ENCODE measurements at regions not wholly inside any gene's neighbourhood (a gene's known extent, or its start where the extent isn't known, plus 50 kb on each side); places are given as distances from the start of the nearest gene placed in this dataset.

DNA sequence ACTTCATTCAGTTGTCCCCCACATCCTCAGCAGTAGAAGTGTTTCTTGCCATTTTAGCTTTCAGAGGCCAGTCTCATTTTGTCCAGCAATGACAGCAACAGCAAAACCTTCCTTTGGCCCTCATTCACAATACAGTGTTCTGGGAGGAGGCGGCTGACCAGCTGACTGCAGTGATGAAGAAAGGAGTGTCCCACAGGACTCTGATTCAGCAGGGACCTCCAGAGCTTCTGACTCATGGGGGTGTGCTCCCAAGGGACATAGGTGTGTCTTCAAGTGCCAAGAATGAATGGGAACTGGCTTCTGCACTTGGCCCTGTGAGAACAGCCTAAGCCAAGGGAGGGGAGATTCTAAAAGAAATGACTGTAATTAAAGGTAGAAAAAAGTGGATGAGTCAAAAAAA lies 147.0 kb upstream of the PELI1 start:
- Histone ChIP-seq H3K27ac (ENCODE audit: low read depth, low read length) (no peak overlapping the region), H3K4me1 (ENCODE audit: control insufficient read depth in 1 of 2, insufficient read depth in 2 of 2, low read length in 2 of 2) (no peaks in the 10 kb centered on the region), H3K9me3 (ENCODE audit: control insufficient read depth in 1 of 2, low read length in 2 of 2) (no peaks in the 10 kb centered on the region), H3K36me3 (ENCODE audit: control insufficient read depth in 1 of 2, insufficient read depth in 2 of 2, low read length in 2 of 2) (no peaks in the 10 kb centered on the region), H3K4me3 (ENCODE audit: low read depth in 1 of 2, low read length in 2 of 2) (no peak overlapping the region), H3K9ac (ENCODE audit: low read depth in 1 of 2, low read length in 2 of 2) (no peak overlapping the region), H3K27me3 (ENCODE audit: control insufficient read depth in 1 of 2, insufficient read depth in 2 of 2, low read length in 2 of 2) (no peaks in the 10 kb centered on the region)

- Histone ChIP-seq H3K4me1 (ENCODE audit: control insufficient read depth in 1 of 2, insufficient read depth in 2 of 2, low read length in 2 of 2) (no peaks in the 10 kb centered on the region), H3K36me3 (ENCODE audit: control insufficient read depth in 1 of 2, insufficient read depth in 2 of 2, low read length in 2 of 2) (no peaks in the 10 kb centered on the region), H3K9ac (ENCODE audit: low read depth in 1 of 2, low read length in 2 of 2) (no peak overlapping the region), H3K27me3 (ENCODE audit: control insufficient read depth in 1 of 2, insufficient read depth in 2 of 2, low read length in 2 of 2) (no peaks in the 10 kb centered on the region), H3K9me3 (ENCODE audit: control insufficient read depth in 1 of 2, low read length in 2 of 2) (no peaks in the 10 kb centered on the region), H3K27ac (ENCODE audit: low read depth, low read length) (no peak overlapping the region), H3K4me3 (ENCODE audit: low read depth in 1 of 2, low read length in 2 of 2) (no peak overlapping the region)
Observed at GRCh38 chr2:64295326-64296139, 151.3 kb upstream of the PELI1 start.

- Histone ChIP-seq H3K4me3 (ENCODE audit: low read depth in 1 of 2, low read length in 2 of 2) (no peak overlapping the region), H3K9me3 (ENCODE audit: control insufficient read depth in 1 of 2, low read length in 2 of 2) (no peaks in the 10 kb centered on the region), H3K4me1 (ENCODE audit: control insufficient read depth in 1 of 2, insufficient read depth in 2 of 2, low read length in 2 of 2) (no peaks in the 10 kb centered on the region), H3K27me3 (ENCODE audit: control insufficient read depth in 1 of 2, insufficient read depth in 2 of 2, low read length in 2 of 2) (no peaks in the 10 kb centered on the region), H3K36me3 (ENCODE audit: control insufficient read depth in 1 of 2, insufficient read depth in 2 of 2, low read length in 2 of 2) (no peaks in the 10 kb centered on the region), H3K9ac (ENCODE audit: low read depth in 1 of 2, low read length in 2 of 2) (no peak overlapping the region), H3K27ac (ENCODE audit: low read depth, low read length) (no peak overlapping the region)
Observed at GRCh38 chr2:64296140-64296480, 151.9 kb upstream of the PELI1 start.

DNA sequence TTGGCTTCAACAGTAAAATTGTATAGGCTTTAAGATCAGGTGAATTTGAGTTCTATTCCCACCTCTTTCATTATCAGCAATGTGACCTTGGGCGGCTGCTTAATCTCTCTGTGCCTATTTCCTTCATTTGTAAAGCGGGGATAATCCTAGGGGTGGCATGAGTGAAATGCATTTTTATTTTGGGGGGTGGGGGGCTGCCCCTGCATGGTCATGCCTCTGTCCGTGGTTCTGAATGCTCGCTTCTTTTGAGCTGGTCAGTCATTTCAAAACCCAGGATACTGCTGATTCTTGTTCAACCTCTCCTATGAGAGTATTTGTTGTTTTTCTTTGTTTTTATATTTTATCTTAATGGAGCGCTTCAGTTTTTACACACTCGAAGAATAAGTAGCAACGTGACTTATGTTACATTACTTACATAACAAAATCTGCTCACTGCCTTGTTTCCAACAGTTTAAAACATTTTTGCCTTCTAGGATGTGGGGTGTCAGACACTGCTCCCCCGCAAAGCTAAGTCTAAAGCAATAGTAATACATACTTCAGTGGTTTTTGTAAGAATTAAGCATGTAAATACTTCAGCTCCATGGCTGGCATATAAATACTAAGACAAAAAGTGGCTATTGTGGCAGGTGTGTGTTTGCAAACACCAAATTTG lies 152.6 kb upstream of the PELI1 start:
- H3K9ac ChIP-seq (ENCODE audit: low read depth in 1 of 2, low read length in 2 of 2), result no peak overlapping the region
- H3K36me3 ChIP-seq (ENCODE audit: control insufficient read depth in 1 of 2, insufficient read depth in 2 of 2, low read length in 2 of 2), result no peaks in the 10 kb centered on the region
- H3K4me3 ChIP-seq (ENCODE audit: low read depth in 1 of 2, low read length in 2 of 2), result no peak overlapping the region
- H3K27ac ChIP-seq (ENCODE audit: low read depth, low read length), result no peak overlapping the region
- no peaks in the 10 kb centered on the region for H3K4me1 ChIP-seq (ENCODE audit: control insufficient read depth in 1 of 2, insufficient read depth in 2 of 2, low read length in 2 of 2)
- no peaks in the 10 kb centered on the region for H3K9me3 ChIP-seq (ENCODE audit: control insufficient read depth in 1 of 2, low read length in 2 of 2)
- H3K27me3 ChIP-seq (ENCODE audit: control insufficient read depth in 1 of 2, insufficient read depth in 2 of 2, low read length in 2 of 2), result no peaks in the 10 kb centered on the region

DNA sequence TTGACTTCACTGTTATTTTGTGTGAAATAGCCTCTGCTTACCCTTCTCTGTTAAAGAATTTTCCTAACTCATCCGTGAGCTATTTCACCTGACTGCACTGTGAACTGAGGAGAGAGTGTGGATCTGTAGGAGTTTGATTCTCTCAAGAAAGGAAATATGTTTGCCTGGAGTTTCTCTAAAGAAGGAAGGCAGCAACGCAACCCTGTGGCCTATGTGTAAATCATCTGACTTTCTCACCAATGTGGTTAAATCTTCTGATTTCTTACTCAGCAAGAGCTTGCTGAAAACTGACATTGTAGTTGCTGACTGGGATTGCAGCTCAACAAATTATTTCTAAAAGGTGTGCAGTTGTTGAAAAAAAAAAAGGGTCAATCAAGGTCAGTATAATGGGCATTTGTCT lies 153.9 kb upstream of the PELI1 start:
- Histone ChIP-seq H3K9me3 (ENCODE audit: control insufficient read depth in 1 of 2, low read length in 2 of 2) (no peaks in the 10 kb centered on the region), H3K27ac (ENCODE audit: low read depth, low read length) (no peak overlapping the region), H3K9ac (ENCODE audit: low read depth in 1 of 2, low read length in 2 of 2) (no peak overlapping the region)

GRCh38 chr2:64300066-64300465 lies 153.9 kb upstream of the LGALSL start:
- no peak overlapping the region for H3K4me3 ChIP-seq (ENCODE audit: low read depth in 1 of 2, low read length in 2 of 2)
- H3K27ac ChIP-seq (ENCODE audit: low read depth, low read length), result no peak overlapping the region
- no peaks in the 10 kb centered on the region for H3K9me3 ChIP-seq (ENCODE audit: control insufficient read depth in 1 of 2, low read length in 2 of 2)
- H3K9ac ChIP-seq (ENCODE audit: low read depth in 1 of 2, low read length in 2 of 2), result no peak overlapping the region
- H3K36me3 ChIP-seq (ENCODE audit: control insufficient read depth in 1 of 2, insufficient read depth in 2 of 2, low read length in 2 of 2), result no peaks in the 10 kb centered on the region
- H3K4me1 ChIP-seq (ENCODE audit: control insufficient read depth in 1 of 2, insufficient read depth in 2 of 2, low read length in 2 of 2), result no peaks in the 10 kb centered on the region
- no peaks in the 10 kb centered on the region for H3K27me3 ChIP-seq (ENCODE audit: control insufficient read depth in 1 of 2, insufficient read depth in 2 of 2, low read length in 2 of 2)

More for the DNA sequence above, 153.9 kb upstream of the PELI1 start:
- Histone ChIP-seq H3K27me3 (ENCODE audit: control insufficient read depth in 1 of 2, insufficient read depth in 2 of 2, low read length in 2 of 2) (no peaks in the 10 kb centered on the region), H3K4me1 (ENCODE audit: control insufficient read depth in 1 of 2, insufficient read depth in 2 of 2, low read length in 2 of 2) (no peaks in the 10 kb centered on the region), H3K4me3 (ENCODE audit: low read depth in 1 of 2, low read length in 2 of 2) (no peak overlapping the region), H3K36me3 (ENCODE audit: control insufficient read depth in 1 of 2, insufficient read depth in 2 of 2, low read length in 2 of 2) (no peaks in the 10 kb centered on the region)

DNA sequence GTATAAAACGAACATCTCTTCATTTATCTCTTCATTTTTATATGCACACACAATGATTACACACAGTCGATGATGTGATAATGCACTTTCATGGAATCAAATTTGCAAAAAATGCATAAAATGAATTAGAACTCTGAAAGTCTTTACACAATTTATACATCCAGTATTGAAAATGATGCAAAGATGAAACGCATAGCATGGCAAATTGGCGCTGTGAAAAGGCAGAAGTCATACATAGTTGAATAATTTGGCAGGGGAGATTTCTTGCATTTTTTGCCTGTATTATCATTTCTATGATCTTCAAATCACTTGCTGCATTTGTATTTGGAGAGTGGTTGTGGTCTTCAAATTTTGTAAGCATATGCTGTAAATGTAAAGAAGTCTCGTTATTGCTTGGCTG lies 150.7 kb upstream of the LGALSL start:
- no peak overlapping the region for H3K4me3 ChIP-seq (ENCODE audit: low read depth in 1 of 2, low read length in 2 of 2)
- H3K4me1 ChIP-seq (ENCODE audit: control insufficient read depth in 1 of 2, insufficient read depth in 2 of 2, low read length in 2 of 2), result no peaks in the 10 kb centered on the region
- no peak overlapping the region for H3K27ac ChIP-seq (ENCODE audit: low read depth, low read length)
- no peak overlapping the region for H3K9ac ChIP-seq (ENCODE audit: low read depth in 1 of 2, low read length in 2 of 2)
- H3K9me3 ChIP-seq (ENCODE audit: control insufficient read depth in 1 of 2, low read length in 2 of 2), result no peaks in the 10 kb centered on the region
- no peaks in the 10 kb centered on the region for H3K27me3 ChIP-seq (ENCODE audit: control insufficient read depth in 1 of 2, insufficient read depth in 2 of 2, low read length in 2 of 2)
- H3K36me3 ChIP-seq (ENCODE audit: control insufficient read depth in 1 of 2, insufficient read depth in 2 of 2, low read length in 2 of 2), result no peaks in the 10 kb centered on the region

DNA sequence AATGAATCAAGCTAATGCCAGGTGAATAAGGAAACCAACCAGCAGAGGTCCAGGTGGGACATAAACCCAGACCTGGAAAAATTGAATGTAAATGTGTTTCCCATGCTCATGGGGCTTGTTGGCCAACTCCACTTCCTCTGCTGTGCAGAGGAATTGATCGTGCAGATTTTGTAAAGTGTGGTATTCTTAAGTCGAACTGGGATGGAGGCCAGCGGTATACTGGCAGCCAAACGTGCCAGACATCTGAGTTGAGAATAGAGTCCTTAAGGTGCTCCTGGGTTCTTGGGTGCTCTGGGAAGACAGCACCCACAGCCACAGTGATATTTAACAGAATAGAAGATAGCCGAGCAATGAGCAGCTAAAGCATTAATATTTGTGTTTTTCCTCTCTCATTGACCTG lies 146.5 kb upstream of the LGALSL start:
- Histone ChIP-seq H3K4me3 (ENCODE audit: low read depth in 1 of 2, low read length in 2 of 2) (no peak overlapping the region), H3K9me3 (ENCODE audit: control insufficient read depth in 1 of 2, low read length in 2 of 2) (no peaks in the 10 kb centered on the region), H3K36me3 (ENCODE audit: control insufficient read depth in 1 of 2, insufficient read depth in 2 of 2, low read length in 2 of 2) (no peaks in the 10 kb centered on the region), H3K27me3 (ENCODE audit: control insufficient read depth in 1 of 2, insufficient read depth in 2 of 2, low read length in 2 of 2) (no peaks in the 10 kb centered on the region), H3K4me1 (ENCODE audit: control insufficient read depth in 1 of 2, insufficient read depth in 2 of 2, low read length in 2 of 2) (peaks cover 4 to 7% of the 10 kb centered on the region in 2 donors), H3K9ac (ENCODE audit: low read depth in 1 of 2, low read length in 2 of 2) (no peak overlapping the region), H3K27ac (ENCODE audit: low read depth, low read length) (no peak overlapping the region)

GRCh38 chr2:64311191-64311910 lies 142.6 kb upstream of the LGALSL start:
- H3K27me3 ChIP-seq (ENCODE audit: control insufficient read depth in 1 of 2, insufficient read depth in 2 of 2, low read length in 2 of 2), result no peaks in the 10 kb centered on the region
- H3K27ac ChIP-seq (ENCODE audit: low read depth, low read length), result no peak overlapping the region
- no peak overlapping the region for H3K4me3 ChIP-seq (ENCODE audit: low read depth in 1 of 2, low read length in 2 of 2)
- no peaks in the 10 kb centered on the region for H3K9me3 ChIP-seq (ENCODE audit: control insufficient read depth in 1 of 2, low read length in 2 of 2)
- no peak overlapping the region for H3K9ac ChIP-seq (ENCODE audit: low read depth in 1 of 2, low read length in 2 of 2)
- H3K36me3 ChIP-seq (ENCODE audit: control insufficient read depth in 1 of 2, insufficient read depth in 2 of 2, low read length in 2 of 2), result no peaks in the 10 kb centered on the region
- peaks cover 4 to 11% of the 10 kb centered on the region in 2 donors for H3K4me1 ChIP-seq (ENCODE audit: control insufficient read depth in 1 of 2, insufficient read depth in 2 of 2, low read length in 2 of 2)

DNA sequence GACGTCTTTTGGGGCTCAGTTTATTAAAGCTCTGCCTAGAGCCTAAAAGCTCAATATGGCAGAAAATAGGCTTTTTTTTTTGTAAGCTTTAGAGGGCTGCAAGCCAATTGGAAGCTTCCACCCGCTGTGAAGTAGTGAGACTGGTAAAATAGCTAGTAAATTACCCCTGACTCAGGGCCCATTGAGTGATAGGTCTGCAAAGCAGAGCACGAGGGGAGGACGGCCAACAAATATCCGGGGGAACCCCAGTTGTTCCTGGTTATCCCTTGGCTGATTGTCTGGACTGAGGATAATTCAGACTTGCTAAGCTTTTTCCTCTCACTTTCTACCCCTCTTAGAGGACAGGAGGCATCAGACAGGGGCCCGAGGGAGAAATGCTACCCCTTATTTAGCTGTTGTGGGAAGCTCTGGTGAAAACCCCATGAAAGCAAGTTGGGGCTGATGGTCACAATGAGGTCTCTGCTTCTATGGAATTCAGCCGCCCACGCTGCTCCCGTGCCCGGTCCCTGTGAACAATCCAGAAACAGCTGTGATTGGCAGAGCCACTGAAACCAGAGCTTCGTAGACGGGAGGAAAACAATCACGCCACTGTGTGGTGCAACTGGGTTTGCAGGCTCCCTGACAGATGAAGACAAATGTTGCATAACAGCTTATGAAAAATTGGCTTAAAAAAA lies 141.9 kb upstream of the LGALSL start:
- peaks cover 4 to 11% of the 10 kb centered on the region in 2 donors for H3K4me1 ChIP-seq (ENCODE audit: control insufficient read depth in 1 of 2, insufficient read depth in 2 of 2, low read length in 2 of 2)
- H3K9me3 ChIP-seq (ENCODE audit: control insufficient read depth in 1 of 2, low read length in 2 of 2), result no peaks in the 10 kb centered on the region
- no peak overlapping the region for H3K9ac ChIP-seq (ENCODE audit: low read depth in 1 of 2, low read length in 2 of 2)
- H3K27ac ChIP-seq (ENCODE audit: low read depth, low read length), result no peak overlapping the region
- peak overlapping the region; percentile 23 to 40 for H3K4me3 ChIP-seq (ENCODE audit: low read depth in 1 of 2, low read length in 2 of 2)
- no peaks in the 10 kb centered on the region for H3K36me3 ChIP-seq (ENCODE audit: control insufficient read depth in 1 of 2, insufficient read depth in 2 of 2, low read length in 2 of 2)
- no peaks in the 10 kb centered on the region for H3K27me3 ChIP-seq (ENCODE audit: control insufficient read depth in 1 of 2, insufficient read depth in 2 of 2, low read length in 2 of 2)
